Right renal pelvis (tissue), 4 donors: ENCODE measurements at regions not wholly inside any gene's neighbourhood (a gene's known extent, or its start where the extent isn't known, plus 50 kb on each side); places are given as distances from the start of the nearest gene placed in this dataset.

Source experiments
- DNase-seq, 4 donors: peaks; one replicate each; pipeline ENCODE4 v3.0.0-alpha.2; 2013; ENCODE audit warnings: low read depth in 4 of 4, low spot score in 3 of 4, missing footprints in 1 of 4

- no peak for DNase-seq
These were observed 427.8 kb upstream of the C2CD4B start for GRCh38 chr15:62592920-62593319.

DNA sequence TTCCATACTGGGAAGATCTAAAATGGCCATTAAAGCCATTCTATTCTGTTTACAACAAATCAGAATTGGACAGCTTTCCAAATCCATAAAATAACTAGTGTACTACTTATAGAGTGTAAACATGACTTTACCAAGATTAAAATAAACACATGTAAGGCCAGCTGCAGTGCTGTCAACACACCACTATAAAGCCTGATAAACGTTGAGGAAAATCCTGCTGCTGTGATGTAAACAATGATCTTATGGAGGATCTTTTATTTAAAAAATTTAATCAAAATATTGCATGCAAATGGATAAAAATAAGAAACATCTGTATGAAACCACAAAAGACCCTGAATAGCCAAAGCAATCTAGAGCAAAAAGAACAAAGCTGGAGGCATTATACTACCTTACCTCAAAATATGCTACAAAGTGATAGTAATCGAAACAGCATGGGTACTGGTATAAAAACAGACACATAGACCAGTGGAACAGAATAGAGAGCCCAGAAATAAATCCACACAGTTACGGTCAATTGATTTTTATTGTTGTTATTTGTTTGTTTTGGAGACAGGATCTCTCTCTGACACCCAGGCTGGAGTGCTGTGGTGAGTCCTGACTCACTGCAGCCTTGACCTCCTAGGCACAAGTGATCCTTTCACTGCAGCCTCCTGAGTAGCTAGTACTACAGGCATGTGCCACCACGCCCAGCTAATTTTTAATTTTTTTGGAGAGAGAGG, 428.8 kb upstream of the C2CD4B start:
- no peak for DNase-seq

DNA sequence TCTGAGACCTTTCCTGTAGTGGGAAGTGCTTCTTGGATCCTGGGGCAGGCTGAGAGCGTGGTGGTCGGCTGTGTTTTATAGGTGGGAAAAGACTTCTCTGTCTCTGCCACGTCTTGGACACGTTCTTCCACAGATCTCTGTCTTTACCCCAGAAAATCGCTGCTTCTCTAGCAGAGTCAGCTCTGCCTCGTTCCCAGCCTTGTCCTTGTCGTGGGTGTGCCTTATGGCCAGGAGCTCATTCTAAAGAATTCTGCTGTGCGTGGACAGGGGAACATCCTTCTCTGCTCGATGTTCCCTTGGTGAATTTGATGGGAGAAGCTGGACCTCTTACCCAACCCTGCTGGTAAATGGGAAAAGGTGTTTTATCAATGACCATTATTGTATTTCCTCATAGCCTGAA, 433.1 kb upstream of the C2CD4B start:
- no peak for DNase-seq

DNA sequence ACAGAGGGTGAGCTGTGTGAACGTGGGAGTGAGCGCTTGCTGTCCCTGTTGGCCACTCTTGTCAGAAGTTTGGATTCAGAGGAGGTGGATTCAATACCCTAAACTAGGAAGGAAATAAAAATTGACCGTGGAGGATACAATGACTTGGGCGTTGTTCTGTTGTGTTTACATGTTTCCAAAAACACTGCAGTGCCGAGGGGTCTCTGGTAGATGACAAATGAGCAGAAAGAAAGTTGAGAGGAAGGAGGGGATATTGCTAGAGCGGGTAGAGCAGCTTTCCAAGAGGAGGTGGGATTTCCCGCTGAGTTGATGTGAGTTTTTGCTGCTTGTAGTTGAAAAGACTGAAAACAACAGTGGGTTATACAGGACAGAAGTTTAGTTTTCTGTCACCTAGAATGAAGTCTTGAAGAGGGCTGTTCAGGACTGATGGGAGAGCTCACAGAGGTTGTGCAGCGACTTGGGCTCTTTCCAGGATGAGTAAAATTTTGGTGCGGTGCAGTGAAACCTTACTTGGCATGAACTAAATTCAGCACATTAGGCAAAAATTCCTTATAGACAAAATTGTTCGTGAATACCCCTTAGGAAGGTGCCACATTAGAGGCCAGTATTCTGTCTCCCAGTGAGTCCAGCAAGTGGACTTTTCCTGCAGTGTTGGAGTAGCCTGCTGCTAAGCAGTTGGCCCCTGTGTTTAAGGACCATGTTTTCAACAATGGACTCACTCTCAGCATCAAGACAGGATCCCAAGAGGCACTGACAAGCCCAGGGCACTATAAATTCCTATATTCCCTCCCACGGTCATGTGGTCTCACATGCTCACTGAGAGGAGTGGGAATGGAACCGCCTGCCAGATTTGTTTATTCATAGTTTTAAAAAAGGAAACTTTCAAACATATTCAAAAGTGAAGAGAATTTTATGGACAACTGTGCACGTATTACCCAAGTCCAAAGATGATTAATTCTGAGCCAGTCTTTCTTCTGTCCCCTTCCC, 435.0 kb upstream of the C2CD4B start:
- no peak for DNase-seq

DNA sequence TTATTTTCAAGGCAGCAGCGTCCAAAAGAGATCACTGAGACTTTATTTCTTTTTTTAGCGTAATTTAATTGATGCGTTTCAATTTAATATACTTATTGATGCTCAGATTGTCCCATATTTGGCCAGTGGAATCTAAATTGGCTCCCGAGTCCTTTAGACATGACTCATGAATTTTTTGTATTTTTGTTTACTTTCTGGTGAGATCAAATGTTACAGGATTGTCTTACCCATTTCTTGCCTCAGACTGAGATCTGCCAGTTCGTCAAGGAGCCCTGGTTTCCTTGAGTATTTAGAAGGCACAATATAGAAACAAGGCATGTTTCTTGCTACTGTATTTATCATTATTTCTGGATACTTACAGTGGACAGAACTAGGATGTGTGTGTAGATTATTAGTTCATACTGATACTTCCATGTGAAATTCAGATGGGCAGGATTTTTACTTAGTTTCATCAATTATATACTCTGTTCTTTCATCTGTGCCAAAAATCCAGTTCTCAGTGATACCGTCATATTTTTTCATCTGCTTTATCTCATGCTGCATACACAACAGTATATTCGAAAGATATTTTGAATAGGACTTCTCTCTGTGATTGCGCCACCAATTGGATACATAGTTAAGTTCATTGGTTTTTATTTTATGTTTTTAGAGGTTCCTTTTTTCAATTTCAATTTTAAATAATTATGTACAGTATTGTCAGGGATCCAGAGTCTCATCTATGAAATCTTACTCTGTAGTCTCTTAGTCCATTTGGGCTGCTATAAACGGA, 436.9 kb upstream of the C2CD4B start:
- no peak for DNase-seq

DNA sequence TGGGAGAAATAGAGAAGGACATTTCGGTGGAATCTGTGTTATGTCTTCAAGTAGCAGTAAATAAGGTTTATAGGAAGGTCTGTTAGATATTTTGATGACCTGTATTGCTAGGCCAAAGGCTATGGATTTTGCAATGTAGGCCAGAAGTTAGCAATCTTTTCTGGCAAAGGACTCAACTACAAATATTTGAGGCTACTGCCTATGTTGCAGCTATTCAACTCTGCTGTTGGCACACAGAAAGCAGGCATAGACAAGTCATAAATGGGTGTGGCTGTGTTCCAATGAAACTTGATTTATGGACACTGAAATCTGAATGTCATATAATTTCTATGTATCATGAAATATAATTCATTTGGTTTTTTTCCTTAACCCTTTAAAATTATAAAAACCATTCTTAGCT, 438.7 kb upstream of the C2CD4B start:
- no peak for DNase-seq

- DNase-seq = no peak
These were observed 437.3 kb upstream of the TPM1 start for GRCh38 chr15:62605282-62605681.

DNA sequence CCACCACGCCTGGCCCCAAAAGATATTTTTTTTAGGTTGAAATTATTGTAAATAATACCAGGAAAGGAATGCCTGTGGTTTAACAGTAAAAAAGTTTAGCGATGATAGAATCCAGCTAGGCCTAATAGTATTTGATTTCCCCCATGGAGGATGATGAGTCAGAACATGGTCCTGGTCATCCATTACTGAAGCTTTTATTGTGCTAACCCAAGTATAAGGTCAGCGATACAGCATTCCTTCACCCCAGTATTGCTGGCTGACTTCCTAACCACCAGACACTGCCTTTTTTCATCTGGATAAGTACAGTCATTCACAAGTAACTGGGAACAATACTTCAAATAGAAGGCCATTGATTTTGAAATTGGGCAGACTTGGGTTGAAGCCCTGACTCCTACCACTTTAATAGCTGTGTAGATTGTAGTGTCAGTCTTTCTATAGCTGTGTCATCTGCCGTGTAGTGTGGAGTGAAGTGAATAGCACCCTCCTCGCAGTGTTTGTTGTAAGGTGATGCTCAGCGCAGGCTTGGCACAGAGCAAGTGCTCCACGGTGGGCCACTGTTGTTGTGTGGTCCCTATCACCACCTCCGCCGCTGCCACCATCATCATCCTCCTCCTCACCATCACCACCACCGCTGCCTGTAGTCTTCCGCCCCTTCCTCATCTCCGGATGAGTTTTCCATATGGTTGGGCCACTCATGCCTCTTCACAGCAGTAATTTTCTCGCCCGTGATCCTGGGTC, 436.0 kb upstream of the TPM1 start:
- no peak for DNase-seq

GRCh38 chr15:62607114-62607462, 435.5 kb upstream of the TPM1 start:
- no peak for DNase-seq

DNA sequence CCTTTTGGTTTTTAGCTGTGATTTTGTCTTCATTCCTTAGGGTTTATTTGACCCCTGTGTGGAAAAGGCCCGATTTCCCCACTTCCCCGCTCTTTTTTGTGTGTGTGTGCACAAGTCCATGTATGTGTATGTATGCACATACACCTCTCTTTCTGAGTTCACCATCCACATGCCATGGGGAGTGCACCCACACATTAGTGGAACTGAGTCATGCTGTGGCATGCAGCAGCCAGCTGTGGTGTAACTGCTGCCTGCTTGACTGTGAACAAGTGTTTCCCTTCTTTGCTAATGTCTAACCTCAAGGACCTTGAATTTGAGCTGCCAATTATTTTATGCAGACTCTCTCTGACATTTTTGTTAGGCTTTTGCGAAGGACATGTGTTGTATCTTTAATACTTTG, 434.9 kb upstream of the TPM1 start:
- no peak for DNase-seq

- DNase-seq = no peak
These were observed 434.2 kb upstream of the TPM1 start for GRCh38 chr15:62608369-62608768.

- no peak for DNase-seq
These were observed 432.2 kb upstream of the TPM1 start for GRCh38 chr15:62610265-62610869.

DNA sequence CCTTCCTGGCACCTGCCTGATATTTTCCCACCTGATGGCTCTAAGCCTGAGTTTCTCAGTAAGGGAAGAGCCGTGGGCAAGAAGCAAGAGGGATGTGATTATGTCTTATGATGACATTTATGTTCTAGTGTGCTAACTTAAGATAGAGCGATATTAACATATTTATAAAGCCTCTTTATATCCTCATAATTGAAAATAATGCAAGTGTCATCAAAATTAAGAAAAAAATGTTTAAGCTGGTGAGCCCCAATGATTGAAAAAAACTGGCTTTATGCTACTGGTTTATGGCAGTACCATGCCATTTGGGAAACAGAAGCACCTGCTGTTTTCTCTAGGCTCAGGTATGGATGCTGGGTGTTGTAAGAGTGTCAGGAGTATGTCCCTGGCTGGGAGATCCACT, 431.5 kb upstream of the TPM1 start:
- DNase-seq = no peak

DNA sequence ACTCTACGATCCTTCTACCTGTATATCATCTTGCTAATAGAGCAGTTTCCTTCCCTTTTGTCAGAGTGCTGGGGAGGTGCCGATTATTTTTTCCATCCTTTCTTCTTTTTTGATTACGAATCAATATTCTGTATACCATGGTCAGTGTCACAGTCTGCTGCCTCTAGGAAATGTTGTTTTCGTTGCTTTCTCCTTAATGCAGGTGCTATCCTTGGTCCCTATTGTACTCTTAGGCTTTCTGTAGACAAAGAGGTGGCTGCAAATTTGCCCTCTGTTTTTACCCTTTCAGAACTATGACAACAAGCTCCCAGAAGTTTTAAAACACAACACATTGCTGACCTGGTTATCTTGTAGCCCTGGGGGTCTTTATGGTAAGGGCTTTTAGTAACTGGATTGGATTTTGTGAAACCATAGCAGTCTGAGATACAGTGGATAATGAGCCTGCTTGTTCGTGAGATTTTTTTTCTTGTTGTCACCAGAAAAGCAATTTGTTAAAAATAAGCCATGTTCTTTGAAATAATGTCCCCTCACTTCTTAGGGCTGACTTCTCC, 430.3 kb upstream of the TPM1 start:
- DNase-seq = no peak

DNA sequence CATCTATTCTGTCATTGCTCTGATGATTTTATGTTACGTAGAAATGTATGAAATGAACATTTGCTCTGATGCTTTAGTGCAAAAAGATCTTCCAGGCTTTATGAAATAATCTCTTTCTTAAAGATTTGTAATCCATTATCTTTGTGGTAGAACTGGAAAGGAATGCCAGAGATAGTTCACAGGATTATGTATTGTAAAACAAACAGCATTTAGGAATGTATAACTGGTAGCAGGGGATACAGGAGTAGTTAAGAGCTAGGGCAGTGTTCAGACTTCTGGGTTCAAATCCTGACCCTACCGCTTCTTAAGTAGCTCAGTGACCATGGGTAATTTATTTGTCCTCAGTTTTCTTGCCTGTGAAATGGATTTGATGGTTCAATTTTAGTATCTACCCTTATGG, 429.8 kb upstream of the TPM1 start:
- no peak for DNase-seq

DNA sequence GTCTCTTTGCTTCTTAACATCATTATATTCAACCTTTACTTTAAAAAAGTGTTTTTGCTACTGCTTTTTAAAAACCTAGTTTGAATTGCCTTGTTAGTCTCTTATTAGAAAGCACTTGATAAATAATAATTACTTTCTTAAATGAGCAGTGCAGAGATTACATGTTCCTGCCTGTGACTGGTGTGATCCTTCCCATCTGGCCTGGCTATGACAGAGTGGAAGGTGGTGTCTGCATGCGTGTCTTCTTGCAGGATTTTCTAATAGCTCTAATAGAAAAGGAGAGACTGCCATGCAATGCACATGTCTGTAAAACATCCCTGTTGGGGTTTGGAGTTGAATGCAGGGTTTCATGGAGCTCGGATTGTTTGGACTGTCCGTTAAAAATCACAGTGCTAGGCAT, 425.8 kb upstream of the TPM1 start:
- no peak for DNase-seq

DNA sequence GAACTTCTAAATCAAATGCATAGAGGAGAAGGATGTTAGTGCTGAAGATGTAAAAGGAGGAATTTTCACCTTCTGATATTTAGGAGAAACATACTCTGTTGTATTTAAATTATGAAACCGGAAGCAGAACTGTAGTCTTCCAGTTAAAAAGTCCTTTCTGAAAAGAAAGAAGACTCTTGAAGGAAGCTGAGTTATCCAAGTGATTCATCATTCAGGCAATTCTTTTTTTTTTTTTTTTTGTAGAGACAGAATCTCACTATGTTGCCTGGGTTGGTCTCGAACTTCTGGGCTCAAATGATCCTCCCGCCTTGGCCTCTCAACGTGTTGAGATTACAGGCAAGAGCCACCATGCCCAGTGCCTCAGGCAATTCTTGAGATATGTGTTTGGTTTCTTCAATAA, 424.8 kb upstream of the TPM1 start:
- DNase-seq = no peak

- no peak for DNase-seq
These were observed 424.1 kb upstream of the TPM1 start for GRCh38 chr15:62618432-62618831.

- no peak for DNase-seq
These were observed 423.6 kb upstream of the TPM1 start for GRCh38 chr15:62618846-62619504.
